CD14-positive monocyte (primary cell): ENCODE measurements at regions not wholly inside any gene's neighbourhood (a gene's known extent, or its start where the extent isn't known, plus 50 kb on each side); places are given as distances from the start of the nearest gene placed in this dataset.
"Not testable (repeated sequence)": the region's sequence is repeated elsewhere in the genome, so short reads cannot be mapped to it uniquely, and the experiment has no call there.

Source experiments
- DNase-seq, 3 donors: peaks; one replicate each; pipeline ENCODE4 v3.0.0-alpha.2; 2011 to 2022
- H2AFZ ChIP-seq: 2 replicates; pipeline ENCODE4 v1.6.0; 2012; ENCODE audit warnings: mild to moderate bottlenecking, low read depth, low read length, inconsistent platforms; ENCODE audit not compliant: insufficient read depth, poor library complexity, severe bottlenecking
- H3K27ac ChIP-seq, 2 donors: 1 replicate in 1 of 2; 2 replicates in 1 of 2; pipeline ENCODE4 v1.5.1; 2012 to 2013; ENCODE audit warnings: low read length in 2 of 2, control low read depth in 1 of 2, inconsistent platforms in 1 of 2, low read depth in 1 of 2, mild to moderate bottlenecking in 1 of 2
- H3K27me3 ChIP-seq, 2 donors: one replicate each; pipeline versions ENCODE4 v1.6.0 to v1.6.1; 2011 to 2013; ENCODE audit warnings: low read length in 2 of 2; ENCODE audit not compliant: control insufficient read depth in 2 of 2, insufficient read depth in 2 of 2
- H3K36me3 ChIP-seq, 2 donors: replicated peaks in 1 of 2; 1 replicate in 1 of 2; 2 replicates in 1 of 2; pipeline versions ENCODE4 v1.5.1 to v1.6.1; 2012 to 2013; ENCODE audit warnings: low read length in 2 of 2, control low read depth in 1 of 2, inconsistent platforms in 1 of 2, mild to moderate bottlenecking in 1 of 2; ENCODE audit not compliant: insufficient read depth in 2 of 2, control insufficient read depth in 1 of 2
- H3K4me1 ChIP-seq, 2 donors: 1 replicate in 1 of 2; 2 replicates in 1 of 2; pipeline versions ENCODE4 v1.5.1 to v1.6.1; 2012 to 2013; ENCODE audit warnings: low read length in 2 of 2, control low read depth in 1 of 2, inconsistent platforms in 1 of 2, mild to moderate bottlenecking in 1 of 2, moderate library complexity in 1 of 2; ENCODE audit not compliant: insufficient read depth in 2 of 2, control insufficient read depth in 1 of 2
- H3K4me2 ChIP-seq: replicated peaks from 2 replicates; pipeline ENCODE3; 2012; ENCODE audit warnings: low read length, moderate library complexity, mild to moderate bottlenecking; ENCODE audit not compliant: poor library complexity, severe bottlenecking; ENCODE audit errors: extremely low read depth
- H3K4me3 ChIP-seq, 3 experiments: fragments of 200-600 bp in 1 of 3; sonication (generic) in 1 of 3; replicated peaks in 1 of 3; 1 replicate in 2 of 3; 2 replicates in 1 of 3; pipeline ENCODE4 v1.5.1; 2011 to 2013; ENCODE audit warnings: low read length in 3 of 3, mild to moderate bottlenecking in 3 of 3, control low read depth in 2 of 3, low read depth in 2 of 3, inconsistent platforms in 1 of 3, moderate library complexity in 1 of 3
- H3K79me2 ChIP-seq: 2 replicates; pipeline ENCODE4 v1.6.0; 2012; ENCODE audit warnings: mild to moderate bottlenecking, control low read depth, inconsistent platforms, low read length, moderate library complexity; ENCODE audit not compliant: insufficient read depth
- H3K9ac ChIP-seq: 2 replicates; pipeline ENCODE4 v1.6.0; 2017; ENCODE audit warnings: low read length, mild to moderate bottlenecking; ENCODE audit not compliant: insufficient read depth, poor library complexity, severe bottlenecking
- H3K9me3 ChIP-seq, 2 donors: replicated peaks in 1 of 2; 1 replicate in 1 of 2; 2 replicates in 1 of 2; pipeline versions ENCODE4 v1.5.1 to v1.6.1; 2012 to 2013; ENCODE audit warnings: low read length in 2 of 2, control low read depth in 1 of 2; ENCODE audit not compliant: control insufficient read depth in 1 of 2, insufficient read depth in 1 of 2
- H4K20me1 ChIP-seq: 2 replicates; pipeline ENCODE4 v1.6.0; 2012; ENCODE audit warnings: mild to moderate bottlenecking, low read length, control low read depth, moderate library complexity; ENCODE audit not compliant: insufficient read depth
- H3K27ac Mint-ChIP-seq, 7 donors: one replicate each; pipeline ENCODE4 v1.8.0; 2020; ENCODE audit warnings: mild to moderate bottlenecking in 7 of 7, mixed read lengths in 7 of 7, moderate library complexity in 6 of 7, inconsistent platforms in 2 of 7
- H3K27me3 Mint-ChIP-seq, 3 donors: one replicate each; pipeline ENCODE4 v1.8.0; 2021 to 2022; ENCODE audit warnings: low read depth in 3 of 3, mild to moderate bottlenecking in 3 of 3, mixed read lengths in 3 of 3, moderate library complexity in 3 of 3, inconsistent platforms in 1 of 3
- H3K36me3 Mint-ChIP-seq, 2 donors: one replicate each; pipeline ENCODE4 v1.8.0; 2020; ENCODE audit warnings: mixed read lengths in 2 of 2, inconsistent platforms in 1 of 2, mild to moderate bottlenecking in 1 of 2
- H3K4me1 Mint-ChIP-seq: one replicate; pipeline ENCODE4 v1.8.0; 2020; ENCODE audit warnings: mild to moderate bottlenecking, mixed read lengths
- H3K4me3 Mint-ChIP-seq, 2 donors: one replicate each; pipeline ENCODE4 v1.8.0; 2020; ENCODE audit warnings: mild to moderate bottlenecking in 2 of 2, mixed read lengths in 2 of 2, moderate library complexity in 1 of 2
- H3K9me3 Mint-ChIP-seq, 7 donors: one replicate each; pipeline ENCODE4 v1.8.0; 2020 to 2022; ENCODE audit warnings: mixed read lengths in 7 of 7, mild to moderate bottlenecking in 6 of 7, moderate library complexity in 6 of 7, inconsistent platforms in 2 of 7
- WGBS: methylation state at CpG from one replicate; pipeline ENCODE4 v1.1.5; 2013; ENCODE audit warnings: missing lambda C conversion rate; ENCODE audit not compliant: insufficient coverage; 5-methylcytosine and 5-hydroxymethylcytosine counted together
- intact Hi-C, 2 donors: fragments of 100-400 bp; cut with micrococcal nuclease; formaldehyde crosslinking; loops; one replicate each; pipeline versions ENCODE4 v1.15.0 to v1.15.1; 2023
- TF ChIP-seq, protein P1 (sequence below): fragments of 200-600 bp; IDR thresholded peaks from one replicate; pipeline ENCODE4 v1.8.0; 2022; ENCODE audit warnings: antibody characterized with exemption, mild to moderate bottlenecking

DNA sequence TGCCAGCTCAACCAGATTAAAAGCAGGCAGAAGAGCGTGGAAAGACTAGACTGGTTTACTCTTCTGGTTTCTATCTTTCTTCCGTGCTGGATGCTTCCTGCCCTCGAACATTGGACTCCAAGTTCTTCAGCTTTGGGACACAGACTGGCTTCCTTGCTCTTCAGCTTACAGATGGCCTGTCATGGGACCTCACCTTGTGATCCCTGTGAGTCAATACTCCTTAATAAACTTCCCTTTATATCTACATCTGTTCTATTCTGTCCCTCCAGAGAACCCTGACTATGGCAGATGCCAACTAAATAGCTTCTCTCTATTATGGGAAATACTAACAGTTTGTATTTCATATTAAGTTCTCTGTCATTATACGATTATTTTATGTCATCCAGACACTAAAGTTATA lies 609.1 kb downstream of the LMO7 start:
- Histone ChIP-seq H3K4me3 (no peak overlapping the region), H3K79me2 (no peaks in the 10 kb centered on the region), H3K4me1 (no peaks in the 10 kb centered on the region), H3K9me3 (no peaks in the 10 kb centered on the region), H3K9ac (no peak overlapping the region), H3K27me3 (no peaks in the 10 kb centered on the region), H2AFZ (no peak overlapping the region), H3K4me2 (no peak overlapping the region), H4K20me1 (no peaks in the 10 kb centered on the region), H3K27ac (no peak overlapping the region), H3K36me3 (no peaks in the 10 kb centered on the region)
- H3K27me3 Mint-ChIP-seq: no peaks in the 10 kb centered on the region
- DNase-seq: no peak
- TF ChIP-seq, protein P1, sequence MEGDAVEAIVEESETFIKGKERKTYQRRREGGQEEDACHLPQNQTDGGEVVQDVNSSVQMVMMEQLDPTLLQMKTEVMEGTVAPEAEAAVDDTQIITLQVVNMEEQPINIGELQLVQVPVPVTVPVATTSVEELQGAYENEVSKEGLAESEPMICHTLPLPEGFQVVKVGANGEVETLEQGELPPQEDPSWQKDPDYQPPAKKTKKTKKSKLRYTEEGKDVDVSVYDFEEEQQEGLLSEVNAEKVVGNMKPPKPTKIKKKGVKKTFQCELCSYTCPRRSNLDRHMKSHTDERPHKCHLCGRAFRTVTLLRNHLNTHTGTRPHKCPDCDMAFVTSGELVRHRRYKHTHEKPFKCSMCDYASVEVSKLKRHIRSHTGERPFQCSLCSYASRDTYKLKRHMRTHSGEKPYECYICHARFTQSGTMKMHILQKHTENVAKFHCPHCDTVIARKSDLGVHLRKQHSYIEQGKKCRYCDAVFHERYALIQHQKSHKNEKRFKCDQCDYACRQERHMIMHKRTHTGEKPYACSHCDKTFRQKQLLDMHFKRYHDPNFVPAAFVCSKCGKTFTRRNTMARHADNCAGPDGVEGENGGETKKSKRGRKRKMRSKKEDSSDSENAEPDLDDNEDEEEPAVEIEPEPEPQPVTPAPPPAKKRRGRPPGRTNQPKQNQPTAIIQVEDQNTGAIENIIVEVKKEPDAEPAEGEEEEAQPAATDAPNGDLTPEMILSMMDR: no peak
- H3K27ac Mint-ChIP-seq: no peak overlapping the region
- no peak overlapping the region for H3K4me3 Mint-ChIP-seq
- H3K4me1 Mint-ChIP-seq: no peaks in the 10 kb centered on the region
- 71% methylated on average over 3 of the region's 4 CpGs for WGBS
- intact Hi-C loops: no loop called here
- H3K36me3 Mint-ChIP-seq: no peaks in the 10 kb centered on the region
- peaks cover 4 to 13% (median 11%) of the 10 kb centered on the region in 7 donors for H3K9me3 Mint-ChIP-seq

DNA sequence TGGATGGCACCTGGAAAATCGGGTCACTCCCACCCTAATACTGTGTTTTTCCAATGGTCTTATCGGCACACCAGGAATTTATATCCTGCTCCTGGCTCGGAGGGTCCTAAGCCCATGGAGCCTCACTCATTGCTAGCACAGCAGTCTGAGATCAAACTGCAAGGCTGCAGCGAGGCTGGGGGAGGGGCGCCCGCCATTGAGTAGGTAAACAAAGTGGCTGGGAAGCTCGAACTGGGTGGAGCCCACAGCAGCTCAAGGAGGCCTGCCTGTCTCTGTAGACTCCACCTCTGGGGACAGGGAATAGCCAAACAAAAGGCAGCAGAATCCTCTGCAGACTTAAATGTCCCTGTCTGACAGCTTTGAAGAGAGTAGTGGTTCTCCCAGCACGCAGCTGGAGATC lies 607.0 kb downstream of the LMO7 start:
- not testable (repeated sequence) for H3K79me2 ChIP-seq

More for the DNA sequence above, 607.0 kb downstream of the LMO7 start:
- H3K36me3 Mint-ChIP-seq, H3K36me3 ChIP-seq, H3K4me3 Mint-ChIP-seq, H4K20me1 ChIP-seq, intact Hi-C loops, H3K4me3 ChIP-seq, H3K27me3 ChIP-seq, H3K9me3 ChIP-seq, H3K27me3 Mint-ChIP-seq, DNase-seq, H3K27ac ChIP-seq, H2AFZ ChIP-seq, H3K4me1 ChIP-seq, H3K9ac ChIP-seq, H3K27ac Mint-ChIP-seq, H3K4me1 Mint-ChIP-seq, H3K4me2 ChIP-seq: not testable (repeated sequence)
- peaks cover 4 to 13% (median 11%) of the 10 kb centered on the region in 7 donors for H3K9me3 Mint-ChIP-seq
- 95% methylated on average over 4 of the region's 8 CpGs for WGBS
